HG03108 (cell line): ENCODE measurements at regions not wholly inside any gene's neighbourhood (a gene's known extent, or its start where the extent isn't known, plus 50 kb on each side); places are given as distances from the start of the nearest gene placed in this dataset.

Source experiments
- ATAC-seq: cut with Tn5 transposase; IDR thresholded peaks from one replicate; pipeline ENCODE4 v1.9.1; 2021; ENCODE audit warnings: moderate library complexity; ENCODE audit not compliant: unreplicated experiment

DNA sequence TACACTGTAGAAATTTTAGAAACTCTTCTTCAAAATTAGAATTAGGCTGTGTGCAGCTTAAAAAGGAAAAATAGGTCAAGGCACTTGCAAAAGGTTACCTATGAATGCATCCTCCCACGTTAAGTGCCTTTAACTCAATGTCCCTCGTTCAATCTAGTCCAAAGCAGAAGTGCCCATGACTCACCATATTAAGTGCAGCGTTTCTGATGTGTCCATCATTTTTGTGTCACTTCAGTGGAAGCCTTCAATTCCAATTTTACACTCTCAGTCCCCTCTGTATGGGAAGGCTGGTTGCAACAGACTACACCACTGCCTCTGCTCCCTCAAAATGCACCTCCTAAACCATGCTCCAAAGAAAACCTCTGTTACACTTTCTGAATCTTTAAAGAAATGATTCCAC is 53.4 kb downstream of the FOXB1 start:
- ATAC-seq: no peak

DNA sequence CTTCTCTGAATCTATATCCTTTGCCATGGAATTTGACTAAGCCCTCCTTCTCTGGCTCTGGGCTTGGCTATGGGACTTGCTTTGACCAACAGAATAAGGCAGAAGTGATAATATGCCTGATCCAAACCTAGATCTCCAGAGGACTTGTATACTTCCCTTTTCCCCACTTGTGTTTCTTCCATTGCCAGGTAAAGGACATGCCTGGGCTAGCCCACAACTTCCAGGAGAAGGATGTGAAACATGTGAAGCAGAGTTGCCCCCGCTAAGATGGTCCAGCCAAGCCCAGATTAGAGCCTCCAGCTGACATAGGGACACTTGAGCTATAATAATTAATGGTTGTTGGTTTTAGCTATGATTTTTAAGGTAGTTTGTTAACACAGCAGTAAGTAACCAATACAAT is 55.1 kb downstream of the FOXB1 start:
- no peak for ATAC-seq

DNA sequence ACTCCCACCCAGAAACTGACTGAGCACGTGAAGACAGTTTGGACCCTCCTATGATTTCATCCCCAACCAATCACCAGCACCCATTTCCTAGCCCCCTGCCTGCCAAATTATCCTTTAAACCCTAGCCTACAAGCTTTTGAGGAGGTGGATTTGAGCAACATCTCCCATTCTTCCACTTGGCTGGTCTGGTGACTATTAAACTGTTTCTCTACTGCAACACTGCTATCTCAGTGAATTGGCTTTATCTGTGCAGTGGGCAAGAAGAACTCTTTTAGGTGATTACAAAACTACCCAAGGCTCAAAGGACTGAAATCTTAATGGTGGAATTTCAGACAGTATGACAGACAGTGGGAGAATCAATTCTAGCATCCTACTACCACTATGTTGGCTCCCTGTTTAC is 57.6 kb downstream of the FOXB1 start:
- no peak for ATAC-seq

DNA sequence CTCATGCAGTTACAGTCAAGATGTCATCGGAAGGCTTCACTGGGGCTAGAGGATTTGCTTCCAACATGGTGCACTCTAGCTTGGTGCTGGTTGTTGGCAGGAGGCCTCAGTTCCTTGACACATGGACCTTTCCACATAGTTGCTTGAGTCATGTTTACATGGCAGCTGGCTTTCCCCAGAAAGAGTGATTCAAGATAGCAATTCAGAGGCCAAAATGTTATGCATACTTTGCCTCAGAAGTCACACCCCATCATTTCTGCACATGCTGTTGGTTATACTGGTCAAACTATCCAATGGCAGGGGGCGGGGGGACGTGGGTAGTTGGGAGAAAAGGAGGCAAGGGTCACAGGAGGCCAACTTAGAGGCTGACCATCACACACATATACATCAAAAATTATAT is 58.7 kb downstream of the FOXB1 start:
- no peak for ATAC-seq

DNA sequence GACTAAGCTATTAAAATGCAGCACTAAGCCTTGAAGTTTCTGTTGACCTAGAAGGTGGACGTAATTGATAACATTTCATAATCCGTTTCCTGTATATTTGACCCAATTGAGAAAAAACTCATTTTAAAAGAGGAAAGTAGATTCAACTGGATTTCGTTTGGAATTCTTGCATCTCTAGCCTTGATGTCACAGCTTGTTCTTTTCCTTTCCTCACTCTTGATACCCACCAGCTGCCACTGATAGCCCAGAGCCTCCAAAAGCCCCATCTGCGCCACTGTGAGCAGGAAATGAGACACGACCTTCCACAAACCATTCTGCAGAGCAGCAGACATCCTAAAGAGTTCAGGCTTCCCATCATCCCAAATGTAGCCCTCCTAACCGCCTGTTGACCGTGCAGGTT is 61.8 kb downstream of the FOXB1 start:
- ATAC-seq: no peak

DNA sequence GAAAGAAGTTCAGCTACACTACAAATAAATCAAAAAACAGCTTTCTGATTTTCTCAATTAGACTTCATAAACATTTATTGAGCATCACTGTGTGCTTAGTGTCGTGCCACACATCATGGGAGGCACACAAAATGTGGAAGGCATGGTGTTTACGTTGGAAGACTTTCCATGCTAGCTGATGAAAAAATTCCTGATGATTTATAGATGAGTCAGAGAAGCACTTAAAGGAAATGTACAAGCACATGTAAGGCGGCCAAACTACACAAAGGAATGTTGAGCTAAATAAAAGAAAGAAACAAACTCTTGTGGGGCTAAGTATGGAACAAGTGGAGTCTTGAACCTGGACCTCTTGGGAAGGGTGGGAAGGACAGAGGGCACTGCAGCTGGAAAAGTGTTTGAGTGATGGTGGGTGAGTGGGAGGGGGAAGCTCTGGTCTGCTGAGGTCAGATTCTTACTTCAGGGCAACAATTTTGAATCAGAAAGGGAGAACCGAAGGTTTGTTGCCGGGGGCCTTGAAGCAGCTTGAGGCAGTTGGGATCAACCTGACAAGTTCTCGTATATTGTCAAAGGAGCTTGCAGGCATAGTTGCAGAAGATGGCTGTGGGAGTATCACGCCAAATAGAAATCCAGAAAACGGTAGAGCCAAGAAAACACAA is 66.9 kb downstream of the FOXB1 start:
- ATAC-seq: no peak

DNA sequence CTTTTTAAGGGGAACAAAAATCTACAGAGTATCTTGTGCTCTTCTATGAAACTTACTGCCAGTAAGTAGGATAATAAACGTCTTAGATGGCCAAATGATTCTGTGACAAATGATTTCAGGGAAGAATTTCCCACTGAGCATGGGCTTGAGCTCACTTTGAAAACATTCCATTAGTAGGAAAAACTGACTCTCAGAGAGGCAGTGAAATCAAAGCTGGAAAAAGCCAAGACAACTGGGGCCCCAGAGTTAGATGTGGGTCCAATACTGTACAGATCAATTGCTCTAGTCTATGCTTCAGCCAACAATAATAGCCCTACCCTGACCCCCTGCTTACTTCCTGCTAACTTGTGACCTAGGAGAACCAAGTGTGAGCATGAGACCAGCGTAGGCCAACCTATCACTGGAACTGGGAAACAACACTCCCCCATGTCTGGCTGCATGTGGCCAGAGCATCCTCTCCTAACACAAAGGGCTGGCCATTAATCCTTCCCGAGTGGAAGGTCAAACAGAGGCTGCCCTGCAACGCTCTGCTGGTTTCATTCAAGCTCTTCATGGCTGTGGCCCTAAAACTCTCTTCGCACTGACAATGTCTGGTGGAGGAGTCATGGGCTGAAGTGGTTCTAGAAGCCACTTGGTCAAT is 68.8 kb downstream of the FOXB1 start:
- no peak for ATAC-seq

DNA sequence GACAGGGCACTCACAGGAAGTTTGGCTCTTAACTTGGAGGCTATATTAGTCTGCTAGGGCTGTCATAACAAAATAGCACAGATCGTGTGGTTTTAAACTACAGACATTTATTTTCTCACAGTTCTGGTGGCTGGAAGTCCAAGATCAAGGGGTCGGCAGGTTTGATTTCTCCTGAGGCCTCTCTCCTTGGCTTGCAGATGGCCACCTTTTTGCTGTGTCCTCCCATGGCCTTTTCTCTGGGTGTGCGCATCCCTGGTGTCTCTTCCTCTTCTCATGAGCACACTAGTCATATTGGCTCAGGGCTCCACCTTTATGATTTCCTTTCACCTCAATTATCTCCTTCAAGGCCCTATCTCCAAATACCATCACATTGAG is 69.3 kb downstream of the FOXB1 start:
- ATAC-seq: no peak

DNA sequence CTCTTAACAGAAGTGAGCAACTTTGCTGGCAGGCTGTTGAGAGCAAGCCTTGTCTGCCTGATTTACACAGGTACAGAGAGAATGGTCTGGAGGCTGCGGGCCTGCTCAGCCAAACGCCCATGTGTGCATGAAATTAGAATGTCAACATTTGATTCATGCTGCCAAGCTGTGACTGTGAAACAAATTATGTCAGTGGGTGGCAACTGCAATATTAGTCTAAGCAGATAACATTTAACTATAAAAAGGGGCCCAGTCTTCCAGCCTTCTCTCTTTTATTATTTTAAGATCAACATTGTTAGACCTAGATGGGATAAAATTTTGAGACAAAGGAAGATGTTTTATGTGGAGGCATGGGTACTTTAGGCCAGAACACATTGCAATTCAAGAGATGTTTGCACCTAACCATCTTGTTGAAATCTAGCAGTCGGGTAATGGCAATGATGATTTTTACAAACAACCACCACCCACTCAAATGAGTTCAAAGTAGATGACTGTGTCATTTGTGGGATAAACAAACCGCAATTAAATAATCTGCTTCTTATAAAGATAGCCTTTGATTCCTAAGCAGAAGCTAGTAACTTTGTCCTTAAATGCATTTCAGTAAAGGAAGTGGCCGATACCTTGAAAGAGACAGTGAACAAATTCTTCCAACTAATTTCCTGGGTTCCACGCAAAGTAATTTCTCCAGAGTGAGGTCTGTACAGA is 70.2 kb downstream of the FOXB1 start:
- ATAC-seq: no peak

DNA sequence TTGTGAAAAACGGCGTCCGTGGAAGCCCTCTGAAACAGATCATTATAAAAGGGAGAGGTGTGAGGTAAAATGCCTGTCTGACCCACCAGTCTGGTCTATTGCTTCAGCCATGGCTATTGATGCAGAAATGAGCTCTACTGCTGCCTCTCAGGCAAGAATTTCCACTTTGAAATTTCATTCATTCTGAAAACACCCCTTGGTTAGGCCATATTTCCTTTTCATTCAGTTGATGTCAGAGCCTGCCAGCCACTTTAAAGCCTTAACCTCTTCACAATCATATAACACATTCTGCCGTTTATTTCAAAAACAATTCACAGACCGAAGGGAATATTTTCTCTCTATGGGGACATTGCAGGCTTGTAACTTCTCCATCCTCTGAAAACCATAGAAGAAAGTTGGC is 71.9 kb downstream of the FOXB1 start:
- no peak for ATAC-seq

DNA sequence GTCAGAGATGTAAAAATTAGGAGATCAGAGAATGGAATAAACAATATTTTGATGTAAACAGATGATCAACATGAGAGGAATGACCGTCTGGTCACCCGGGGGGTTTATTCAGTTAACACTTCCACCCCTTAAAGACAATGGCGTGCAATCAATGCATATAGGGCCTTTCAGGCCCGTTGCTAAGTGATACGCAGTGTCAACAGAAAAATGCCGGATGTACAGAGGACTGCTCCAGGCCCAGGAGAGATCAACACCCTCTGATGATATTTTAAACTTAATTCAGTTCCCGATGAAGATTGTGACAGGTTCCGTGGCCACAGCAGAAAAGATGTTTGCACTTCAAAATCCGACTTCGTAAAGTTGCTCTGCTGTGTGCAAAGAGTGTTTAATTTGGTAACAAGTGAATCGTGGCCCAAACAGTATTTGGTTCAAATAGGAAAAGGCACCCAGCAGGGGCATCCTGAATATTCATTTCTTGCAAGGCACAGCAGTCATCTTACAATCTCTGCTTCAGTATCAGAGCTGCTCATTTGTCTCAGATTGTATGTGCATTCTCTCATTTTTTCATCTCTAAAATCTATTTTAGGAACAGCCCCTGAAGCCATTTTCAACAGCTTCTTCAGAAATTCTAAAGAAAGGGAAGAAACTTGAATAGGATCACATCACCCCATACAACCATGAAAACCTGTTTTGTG is 72.6 kb downstream of the FOXB1 start:
- ATAC-seq: no peak

DNA sequence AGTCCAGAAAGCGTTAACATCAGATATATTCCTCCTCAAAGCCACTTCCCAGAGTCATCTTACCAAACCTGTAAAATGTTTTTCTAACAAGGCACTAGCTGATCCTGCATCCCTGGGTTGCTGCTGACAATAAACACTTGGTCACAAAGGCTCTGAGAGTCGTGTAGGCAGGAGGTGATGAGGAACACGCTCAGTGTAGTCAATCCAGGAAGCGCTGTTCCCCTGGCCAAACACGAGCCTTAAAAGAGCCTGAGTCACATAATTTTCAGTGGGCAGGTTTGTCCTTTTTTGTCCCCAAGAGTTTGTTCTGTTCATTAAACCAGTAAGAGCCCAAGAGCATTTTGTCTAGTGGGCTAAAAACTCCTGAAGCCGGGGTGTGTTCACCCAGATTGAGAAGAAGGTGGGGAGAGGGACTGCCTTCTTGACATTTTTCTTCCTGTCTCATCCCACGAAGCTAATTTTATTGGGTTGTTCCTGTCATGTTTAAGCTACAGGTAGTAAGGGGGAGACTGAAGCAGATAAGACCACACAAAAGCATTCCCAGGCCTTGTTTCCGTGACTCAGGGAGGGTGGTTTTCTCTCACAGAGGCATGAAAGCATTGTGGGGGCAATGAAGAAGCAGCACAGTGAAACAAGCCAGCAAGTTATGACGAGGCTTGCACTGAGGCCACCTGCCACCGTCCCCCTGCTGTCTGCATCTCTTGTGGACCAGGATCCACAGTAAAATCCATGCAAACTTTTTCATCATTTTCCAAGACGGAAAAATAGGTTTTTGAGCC is 73.7 kb downstream of the FOXB1 start:
- ATAC-seq: no peak

DNA sequence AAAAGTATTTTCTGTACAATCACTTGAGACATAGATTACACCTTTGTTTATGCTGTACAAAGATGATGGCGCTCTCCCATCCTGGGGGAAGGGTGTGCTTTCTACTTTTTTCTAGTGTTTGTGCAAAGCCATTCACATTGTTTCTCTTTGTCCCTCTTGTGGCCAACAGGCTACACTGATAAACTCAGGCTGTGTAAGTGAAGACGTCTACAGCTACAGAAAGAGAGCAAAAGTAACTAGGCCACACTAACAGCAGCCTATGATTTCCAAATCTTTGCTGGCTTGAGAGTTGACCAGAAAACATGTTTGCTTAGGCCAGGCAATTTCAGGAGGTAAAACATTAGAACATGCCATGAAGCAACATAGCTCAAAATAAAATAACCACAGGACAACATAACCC is 75.1 kb downstream of the FOXB1 start:
- ATAC-seq: no peak

DNA sequence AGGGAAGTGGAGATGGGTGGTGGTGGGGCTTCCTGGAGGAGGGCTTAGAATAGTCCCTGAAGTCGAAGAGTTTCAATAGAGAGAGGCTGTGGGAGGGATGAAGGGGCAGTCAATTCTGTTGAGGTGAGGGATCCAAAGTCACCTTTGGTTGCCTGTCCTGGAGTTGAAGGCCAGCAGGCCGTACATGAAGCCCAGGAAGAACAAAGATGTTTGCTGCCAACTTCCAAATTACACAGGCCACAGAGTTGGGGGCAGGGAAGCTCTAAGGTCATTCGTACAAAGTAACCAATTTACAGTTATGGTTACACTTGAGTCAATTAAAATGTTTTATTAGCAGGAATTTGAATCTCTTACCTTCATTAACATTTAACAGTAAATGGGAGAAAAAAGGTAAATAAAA is 77.9 kb downstream of the FOXB1 start:
- no peak for ATAC-seq

DNA sequence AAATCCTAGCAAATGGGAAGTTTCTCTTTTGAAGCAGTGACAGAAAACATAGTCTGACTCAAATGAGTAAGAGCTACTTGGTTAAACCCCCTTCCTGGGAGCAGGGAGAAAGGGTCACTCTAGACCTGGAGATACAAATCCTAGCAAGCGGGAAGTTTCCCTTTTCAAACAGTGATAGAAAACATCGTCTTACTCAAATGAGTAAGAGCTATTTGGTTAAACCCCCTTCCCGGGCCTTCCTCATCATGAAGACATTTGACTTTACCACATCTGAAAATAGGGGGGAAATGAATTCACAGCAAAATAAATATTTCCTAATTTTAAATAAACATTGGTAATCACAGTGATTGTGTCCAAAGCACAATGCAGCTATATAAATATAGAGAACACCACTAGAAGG is 79.2 kb downstream of the FOXB1 start:
- no peak for ATAC-seq

DNA sequence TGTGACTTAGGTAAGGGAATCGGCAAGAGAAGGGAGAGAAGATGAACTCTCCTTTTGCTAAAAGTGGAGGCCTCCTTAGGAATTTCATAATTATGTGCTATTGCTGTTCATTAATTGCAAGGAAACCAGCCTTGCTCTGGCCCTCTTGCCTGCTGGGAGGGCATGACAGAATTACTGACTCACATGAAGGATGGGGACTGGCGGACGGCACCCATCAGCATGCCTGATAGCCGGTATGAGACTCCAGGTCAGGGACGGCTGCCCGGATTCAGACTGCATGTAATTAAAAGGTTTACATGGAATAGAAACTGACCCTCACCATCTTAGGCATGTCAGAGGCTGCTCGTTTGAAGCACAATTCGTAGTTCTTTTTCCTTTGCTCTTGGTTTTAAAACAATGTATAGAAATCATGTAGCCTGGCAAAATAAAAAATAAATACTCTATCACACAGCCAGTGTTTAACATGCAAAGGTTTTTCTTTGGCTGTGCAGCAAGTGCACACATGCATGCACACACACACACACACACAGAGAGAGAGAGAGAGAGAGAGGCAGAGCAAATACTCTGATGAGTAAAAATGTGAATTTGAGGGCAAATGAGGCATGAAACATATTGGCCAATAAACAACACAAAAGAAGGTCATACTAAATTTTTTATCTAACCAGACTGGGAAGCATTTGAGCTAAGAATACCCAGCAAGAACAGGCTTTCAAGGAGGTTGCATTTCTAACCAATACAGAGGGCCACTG is 82.7 kb downstream of the FOXB1 start:
- ATAC-seq: no peak

DNA sequence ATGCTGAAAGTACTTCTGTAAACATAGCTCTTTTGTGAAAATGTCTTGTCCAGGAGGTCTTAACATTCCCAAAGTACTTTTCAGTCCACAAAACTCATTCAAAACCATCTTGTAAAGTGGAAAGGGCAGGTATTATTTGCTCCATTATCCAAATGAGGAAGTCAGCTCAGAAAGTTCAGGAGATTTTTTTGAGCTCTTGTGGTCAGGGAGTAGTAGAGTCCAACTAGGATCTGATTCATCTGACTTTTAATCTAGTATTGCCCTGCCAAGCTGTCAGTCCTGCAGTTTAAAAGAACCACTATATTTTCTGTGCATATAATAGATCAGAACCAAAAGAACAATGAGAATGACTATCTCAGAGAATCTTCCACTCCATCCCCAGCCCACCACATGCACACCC is 83.5 kb downstream of the FOXB1 start:
- no peak for ATAC-seq

DNA sequence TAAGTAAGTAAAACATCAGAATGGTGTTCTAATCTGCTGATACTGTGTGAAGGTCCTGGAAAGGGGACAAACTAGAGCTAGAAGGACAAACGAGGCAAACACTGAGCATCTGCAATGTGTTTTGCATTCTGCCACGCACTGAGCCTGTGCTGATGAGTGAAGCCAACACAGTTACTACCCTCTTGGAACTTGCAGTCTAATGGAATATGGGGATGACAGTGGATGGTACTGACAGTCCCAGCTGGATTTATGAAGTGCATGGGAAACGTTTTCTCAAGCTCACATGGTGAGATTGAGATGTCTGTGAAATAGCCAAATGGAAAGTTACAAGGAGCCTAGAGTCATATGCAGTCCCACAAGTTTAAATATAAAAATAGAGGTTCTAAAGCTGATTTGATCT is 86.6 kb downstream of the FOXB1 start:
- ATAC-seq: no peak

DNA sequence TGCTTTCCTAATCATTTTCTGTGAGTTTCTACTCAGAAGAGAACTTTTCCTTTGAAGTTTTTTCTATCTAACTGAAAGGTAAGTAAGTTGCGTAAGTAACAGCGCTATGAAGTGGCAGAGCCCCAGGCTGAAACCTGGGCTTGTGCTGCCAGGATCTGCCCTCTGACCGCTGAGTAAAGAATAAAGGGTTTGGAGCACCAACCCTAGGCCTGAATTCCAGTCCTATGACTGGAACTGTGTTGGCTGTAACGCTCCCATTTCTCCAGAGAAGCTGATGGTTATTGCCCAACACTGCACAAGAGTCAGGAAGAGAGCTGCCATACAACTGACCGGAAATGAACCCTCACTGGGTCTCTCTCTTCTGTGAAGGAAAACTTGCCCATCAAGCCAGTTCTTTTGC is 87.0 kb downstream of the FOXB1 start:
- ATAC-seq: no peak

DNA sequence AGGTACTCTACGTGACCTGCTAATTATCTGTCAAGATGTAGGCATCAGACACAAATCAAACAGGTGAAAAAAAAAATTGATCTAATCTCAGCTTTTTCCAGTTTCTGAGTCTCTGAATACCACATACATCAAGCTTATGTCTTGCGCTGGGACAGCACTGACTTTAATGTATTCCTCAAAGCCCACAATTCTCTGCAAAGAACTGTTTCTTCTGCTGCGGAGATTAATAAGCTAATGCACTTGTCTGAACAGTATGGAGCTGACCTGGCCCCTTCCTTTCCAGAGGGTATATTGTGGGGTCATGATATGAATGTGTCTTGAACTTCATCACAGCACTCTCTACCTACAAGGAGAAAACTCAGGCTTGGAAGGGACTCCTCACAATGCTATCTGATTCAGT is 87.8 kb downstream of the FOXB1 start:
- ATAC-seq: no peak
